ENCODE measurements at regions not wholly inside any gene's neighbourhood (a gene's known extent, or its start where the extent isn't known, plus 50 kb on each side); places are given as distances from the start of the nearest gene placed in this dataset.

DNA sequence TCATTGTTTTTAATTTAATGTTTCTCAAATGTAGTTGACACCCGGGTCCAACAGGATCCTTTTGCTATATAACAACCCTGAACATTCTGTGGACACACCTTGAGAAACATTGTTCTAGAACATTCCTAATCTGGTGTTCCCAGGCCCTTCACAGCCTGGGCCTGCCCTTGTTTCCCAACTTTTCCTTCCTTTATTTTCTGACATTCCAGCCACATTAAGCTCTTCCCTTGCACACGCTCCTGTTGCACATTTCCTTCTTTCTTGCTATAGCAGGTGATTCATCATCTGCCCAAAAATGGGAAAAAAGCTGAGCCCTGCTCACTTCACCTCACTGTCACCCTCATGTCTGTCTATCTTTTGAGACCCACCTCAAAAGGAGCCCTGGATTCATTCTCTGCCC is 67.9 kb upstream of the MARCHF10 start:
- TF ChIP-seq, protein P1, sequence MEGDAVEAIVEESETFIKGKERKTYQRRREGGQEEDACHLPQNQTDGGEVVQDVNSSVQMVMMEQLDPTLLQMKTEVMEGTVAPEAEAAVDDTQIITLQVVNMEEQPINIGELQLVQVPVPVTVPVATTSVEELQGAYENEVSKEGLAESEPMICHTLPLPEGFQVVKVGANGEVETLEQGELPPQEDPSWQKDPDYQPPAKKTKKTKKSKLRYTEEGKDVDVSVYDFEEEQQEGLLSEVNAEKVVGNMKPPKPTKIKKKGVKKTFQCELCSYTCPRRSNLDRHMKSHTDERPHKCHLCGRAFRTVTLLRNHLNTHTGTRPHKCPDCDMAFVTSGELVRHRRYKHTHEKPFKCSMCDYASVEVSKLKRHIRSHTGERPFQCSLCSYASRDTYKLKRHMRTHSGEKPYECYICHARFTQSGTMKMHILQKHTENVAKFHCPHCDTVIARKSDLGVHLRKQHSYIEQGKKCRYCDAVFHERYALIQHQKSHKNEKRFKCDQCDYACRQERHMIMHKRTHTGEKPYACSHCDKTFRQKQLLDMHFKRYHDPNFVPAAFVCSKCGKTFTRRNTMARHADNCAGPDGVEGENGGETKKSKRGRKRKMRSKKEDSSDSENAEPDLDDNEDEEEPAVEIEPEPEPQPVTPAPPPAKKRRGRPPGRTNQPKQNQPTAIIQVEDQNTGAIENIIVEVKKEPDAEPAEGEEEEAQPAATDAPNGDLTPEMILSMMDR (IDR thresholded peaks at IDR 0.05), result no peak
- no peak for TF ChIP-seq POLR2AphosphoS5 (IDR thresholded peaks at IDR 0.05; ENCODE audit: insufficient read depth in 1 of 2, low read depth in 1 of 2)
- TF ChIP-seq POLR2A (IDR thresholded peaks at IDR 0.05), result no peak

All from vagina (tissue), 2 donors.